Kidney (tissue), 13 donors: ENCODE measurements at regions not wholly inside any gene's neighbourhood (a gene's known extent, or its start where the extent isn't known, plus 50 kb on each side); places are given as distances from the start of the nearest gene placed in this dataset.

Experiments used
- DNase-seq, 5 donors: peaks; one replicate each; pipeline ENCODE4 v3.0.0-alpha.2; 2013 to 2020
- FAIRE-seq: peaks from 2 replicates; lab custom pipeline; 2012; peaks lifted over from hg19 to GRCh38; lab: Jason Lieb, UNC
- H3K27ac ChIP-seq, 2 donors: one replicate each; pipeline ENCODE4 v1.7.0; 2013; ENCODE audit warnings: low read depth in 2 of 2, low read length in 2 of 2, inconsistent platforms in 1 of 2
- H3K27me3 ChIP-seq: one replicate; pipeline ENCODE4 v1.7.1; 2013; ENCODE audit warnings: low read length, inconsistent platforms; ENCODE audit not compliant: control insufficient read depth, insufficient read depth
- H3K36me3 ChIP-seq, 3 donors: one replicate each; pipeline versions ENCODE4 v1.7.0 to v1.7.1; 2013; ENCODE audit warnings: low read length in 3 of 3, control low read depth in 1 of 3, inconsistent platforms in 1 of 3; ENCODE audit not compliant: insufficient read depth in 3 of 3, control insufficient read depth in 2 of 3
- H3K4me1 ChIP-seq, 3 donors: one replicate each; pipeline versions ENCODE4 v1.7.0 to v1.7.1; 2013; ENCODE audit warnings: low read length in 3 of 3, inconsistent platforms in 1 of 3, low read depth in 1 of 3; ENCODE audit not compliant: control insufficient read depth in 2 of 3, insufficient read depth in 2 of 3
- H3K4me3 ChIP-seq, 3 donors: one replicate each; pipeline versions ENCODE4 v1.7.0 to v1.8.1; 2013; ENCODE audit warnings: low read length in 3 of 3, control low read depth in 1 of 3, inconsistent platforms in 1 of 3
- H3K9ac ChIP-seq, 3 donors: one replicate each; pipeline versions ENCODE4 v1.7.0 to v1.7.1; 2013; ENCODE audit warnings: low read length in 3 of 3, control low read depth in 1 of 3, inconsistent platforms in 1 of 3
- H3K9me3 ChIP-seq, 3 donors: one replicate each; pipeline versions ENCODE4 v1.7.0 to v1.7.1; 2013; ENCODE audit warnings: low read length in 3 of 3, control low read depth in 1 of 3, inconsistent platforms in 1 of 3; ENCODE audit not compliant: control insufficient read depth in 2 of 3, insufficient read depth in 1 of 3
- intact Hi-C: fragments of 100-400 bp; cut with DNase I; formaldehyde crosslinking; loops from one replicate; pipeline ENCODE4 v1.11.1; 2022
- TF ChIP-seq, protein P1 (sequence below): IDR thresholded peaks from 3 replicates; pipeline ENCODE4 v1.5.1; 2012; ENCODE audit warnings: mild to moderate bottlenecking, moderate library complexity, borderline replicate concordance; ENCODE audit not compliant: insufficient read depth; ENCODE audit errors: extremely low read depth
- donor health status: control.
- donor health status: control.
- donor health status: control.
- donor health status: control.
- donor health status: control.
- donor health status: DM: yes; HTN: yes; CAD: no.
- donor health status: Normal renal cell carcinoma (clear cell type).

GRCh38 chr11:127195501-127196120 lies 195.0 kb upstream of the KIRREL3 start:
- no peaks in the 10 kb centered on the region for H3K4me1 ChIP-seq
- DNase-seq (peak in 2 of 5 donors; percentile 19 to 25), FAIRE-seq (no peak)
- no peaks in the 10 kb centered on the region for H3K27me3 ChIP-seq
- no peak overlapping the region for H3K27ac ChIP-seq
- H3K9me3 ChIP-seq: no peaks in the 10 kb centered on the region
- H3K9ac ChIP-seq: no peak overlapping the region
- no peak overlapping the region for H3K4me3 ChIP-seq
- TF ChIP-seq, protein P1, sequence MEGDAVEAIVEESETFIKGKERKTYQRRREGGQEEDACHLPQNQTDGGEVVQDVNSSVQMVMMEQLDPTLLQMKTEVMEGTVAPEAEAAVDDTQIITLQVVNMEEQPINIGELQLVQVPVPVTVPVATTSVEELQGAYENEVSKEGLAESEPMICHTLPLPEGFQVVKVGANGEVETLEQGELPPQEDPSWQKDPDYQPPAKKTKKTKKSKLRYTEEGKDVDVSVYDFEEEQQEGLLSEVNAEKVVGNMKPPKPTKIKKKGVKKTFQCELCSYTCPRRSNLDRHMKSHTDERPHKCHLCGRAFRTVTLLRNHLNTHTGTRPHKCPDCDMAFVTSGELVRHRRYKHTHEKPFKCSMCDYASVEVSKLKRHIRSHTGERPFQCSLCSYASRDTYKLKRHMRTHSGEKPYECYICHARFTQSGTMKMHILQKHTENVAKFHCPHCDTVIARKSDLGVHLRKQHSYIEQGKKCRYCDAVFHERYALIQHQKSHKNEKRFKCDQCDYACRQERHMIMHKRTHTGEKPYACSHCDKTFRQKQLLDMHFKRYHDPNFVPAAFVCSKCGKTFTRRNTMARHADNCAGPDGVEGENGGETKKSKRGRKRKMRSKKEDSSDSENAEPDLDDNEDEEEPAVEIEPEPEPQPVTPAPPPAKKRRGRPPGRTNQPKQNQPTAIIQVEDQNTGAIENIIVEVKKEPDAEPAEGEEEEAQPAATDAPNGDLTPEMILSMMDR: no peak
- intact Hi-C loops: no loop called here
- no peaks in the 10 kb centered on the region for H3K36me3 ChIP-seq

GRCh38 chr11:127194521-127194920 lies 194.0 kb upstream of the KIRREL3 start:
- no peaks in the 10 kb centered on the region for H3K36me3 ChIP-seq
- no peak overlapping the region for H3K9ac ChIP-seq
- H3K4me1 ChIP-seq: no peaks in the 10 kb centered on the region
- intact Hi-C loops: no loop called here
- H3K9me3 ChIP-seq: no peaks in the 10 kb centered on the region
- H3K27ac ChIP-seq: no peak overlapping the region
- FAIRE-seq (no peak), DNase-seq (no peak)
- no peaks in the 10 kb centered on the region for H3K27me3 ChIP-seq
- TF ChIP-seq, protein P1: no peak
- H3K4me3 ChIP-seq: no peak overlapping the region

DNA sequence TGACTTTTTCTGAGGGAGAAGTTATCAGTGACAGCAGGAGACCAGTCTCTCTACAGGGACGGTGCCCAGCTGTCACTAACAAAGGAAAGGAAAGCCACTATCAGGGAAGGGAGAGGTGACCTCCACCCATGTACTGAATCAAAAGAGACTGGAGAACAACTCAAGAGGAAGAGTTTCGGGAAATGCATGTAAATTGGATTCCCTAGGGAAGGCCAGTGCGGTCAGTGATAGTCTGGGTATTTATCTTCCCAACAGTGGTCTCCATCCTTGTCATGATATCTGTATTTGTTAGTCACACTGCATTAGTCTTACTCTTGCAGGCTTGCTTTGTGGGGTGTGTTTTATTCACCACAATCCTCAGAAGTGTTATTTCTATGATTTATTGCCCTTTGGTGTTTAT lies 193.4 kb upstream of the KIRREL3 start:
- no peaks in the 10 kb centered on the region for H3K4me1 ChIP-seq
- TF ChIP-seq, protein P1: no peak
- no peak for FAIRE-seq

GRCh38 chr11:127191689-127192088 lies 191.1 kb upstream of the KIRREL3 start:
- H3K36me3 ChIP-seq: no peaks in the 10 kb centered on the region
- H3K4me1 ChIP-seq: no peaks in the 10 kb centered on the region
- no peaks in the 10 kb centered on the region for H3K27me3 ChIP-seq
- no peak overlapping the region for H3K4me3 ChIP-seq
- TF ChIP-seq, protein P1: no peak
- intact Hi-C loops: no loop called here
- H3K9ac ChIP-seq: no peak overlapping the region
- H3K27ac ChIP-seq: no peak overlapping the region
- H3K9me3 ChIP-seq: no peaks in the 10 kb centered on the region
- FAIRE-seq (no peak), DNase-seq (no peak)

More for the DNA sequence above, 193.4 kb upstream of the KIRREL3 start:
- no peaks in the 10 kb centered on the region for H3K9me3 ChIP-seq
- H3K4me3 ChIP-seq: no peak overlapping the region
- no peak overlapping the region for H3K9ac ChIP-seq
- no peak overlapping the region for H3K27ac ChIP-seq
- DNase-seq: no peak
- intact Hi-C loops: no loop called here
- H3K27me3 ChIP-seq: no peaks in the 10 kb centered on the region
- no peaks in the 10 kb centered on the region for H3K36me3 ChIP-seq
